Hepatocyte (in vitro differentiated cells): ENCODE measurements at regions not wholly inside any gene's neighbourhood (a gene's known extent, or its start where the extent isn't known, plus 50 kb on each side); places are given as distances from the start of the nearest gene placed in this dataset.

Source experiments
- EZH2 ChIP-seq: fragments of 200-600 bp; sonication (generic); IDR thresholded peaks from 2 replicates; pipeline ENCODE4 v1.6.1; 2016; ENCODE audit warnings: antibody characterized with exemption, mild to moderate bottlenecking, borderline replicate concordance
- TF ChIP-seq, protein P1 (sequence below): fragments of 200-600 bp; sonication (generic); IDR thresholded peaks from 2 replicates; pipeline ENCODE4 v1.5.1; 2016; ENCODE audit warnings: antibody characterized with exemption, mild to moderate bottlenecking; ENCODE audit not compliant: poor library complexity

GRCh38 chr14:53231171-53231570 lies 78.0 kb upstream of the DDHD1 start:
- TF ChIP-seq, protein P1, sequence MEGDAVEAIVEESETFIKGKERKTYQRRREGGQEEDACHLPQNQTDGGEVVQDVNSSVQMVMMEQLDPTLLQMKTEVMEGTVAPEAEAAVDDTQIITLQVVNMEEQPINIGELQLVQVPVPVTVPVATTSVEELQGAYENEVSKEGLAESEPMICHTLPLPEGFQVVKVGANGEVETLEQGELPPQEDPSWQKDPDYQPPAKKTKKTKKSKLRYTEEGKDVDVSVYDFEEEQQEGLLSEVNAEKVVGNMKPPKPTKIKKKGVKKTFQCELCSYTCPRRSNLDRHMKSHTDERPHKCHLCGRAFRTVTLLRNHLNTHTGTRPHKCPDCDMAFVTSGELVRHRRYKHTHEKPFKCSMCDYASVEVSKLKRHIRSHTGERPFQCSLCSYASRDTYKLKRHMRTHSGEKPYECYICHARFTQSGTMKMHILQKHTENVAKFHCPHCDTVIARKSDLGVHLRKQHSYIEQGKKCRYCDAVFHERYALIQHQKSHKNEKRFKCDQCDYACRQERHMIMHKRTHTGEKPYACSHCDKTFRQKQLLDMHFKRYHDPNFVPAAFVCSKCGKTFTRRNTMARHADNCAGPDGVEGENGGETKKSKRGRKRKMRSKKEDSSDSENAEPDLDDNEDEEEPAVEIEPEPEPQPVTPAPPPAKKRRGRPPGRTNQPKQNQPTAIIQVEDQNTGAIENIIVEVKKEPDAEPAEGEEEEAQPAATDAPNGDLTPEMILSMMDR, result no peak
- TF ChIP-seq EZH2, result no peak
